ENCODE measurements at regions not wholly inside any gene's neighbourhood (a gene's known extent, or its start where the extent isn't known, plus 50 kb on each side); places are given as distances from the start of the nearest gene placed in this dataset.

GRCh38 chr2:185441486-185442005 lies 297.1 kb upstream of the FSIP2 start:
- no peak overlapping the region for H3K27ac ChIP-seq (ENCODE audit: insufficient read depth, low read length)
- H3K4me1 ChIP-seq (ENCODE audit: control insufficient read depth, extremely low read depth, insufficient read depth, low read length) = no peaks in the 10 kb centered on the region
- no peak overlapping the region for H3K4me3 ChIP-seq (replicated peaks in 1 of 4; ENCODE audit: control extremely low read depth in 1 of 4, insufficient read depth in 1 of 4, low read depth in 3 of 4, low read length in 4 of 4)
- no peaks in the 10 kb centered on the region for H3K9me3 ChIP-seq (ENCODE audit: control insufficient read depth, insufficient read depth, low read depth, low read length)
- no peaks in the 10 kb centered on the region for H3K27me3 ChIP-seq (ENCODE audit: control insufficient read depth, insufficient read depth, low read length)
- H3K79me2 ChIP-seq (ENCODE audit: control insufficient read depth, insufficient read depth, low read length) = no peaks in the 10 kb centered on the region
- no peaks in the 10 kb centered on the region for H4K20me1 ChIP-seq (ENCODE audit: control insufficient read depth, extremely low read depth, insufficient read depth, low read length)
- no peak for DNase-seq (ENCODE audit: low read depth in 2 of 2)
- no peak overlapping the region for H3K9ac ChIP-seq (ENCODE audit: insufficient read depth, low read length)
- H3K36me3 ChIP-seq (ENCODE audit: control insufficient read depth, insufficient read depth, low read length) = no peaks in the 10 kb centered on the region
- H2AFZ ChIP-seq (ENCODE audit: low read length) = no peak overlapping the region
- TF ChIP-seq EZH2 (IDR thresholded peaks at IDR 0.05; ENCODE audit: low read length, missing control alignments) = no peak
- no peak for TF ChIP-seq CTCF (conservative IDR thresholded peaks at IDR 0.05 in 1 of 2, IDR thresholded peaks at IDR 0.05 in 1 of 2; ENCODE audit: low read depth in 1 of 2, low read length in 2 of 2)
- H3K4me2 ChIP-seq (ENCODE audit: extremely low read depth, insufficient read depth, low read length) = no peak overlapping the region

GRCh38 chr2:185456517-185456916 lies 282.1 kb upstream of the FSIP2 start:
- H3K79me2 ChIP-seq (ENCODE audit: control insufficient read depth, insufficient read depth, low read length) = no peaks in the 10 kb centered on the region
- no peak overlapping the region for H3K9ac ChIP-seq (ENCODE audit: insufficient read depth, low read length)
- no peaks in the 10 kb centered on the region for H4K20me1 ChIP-seq (ENCODE audit: control insufficient read depth, extremely low read depth, insufficient read depth, low read length)
- peak; percentile 25 to 96 for DNase-seq (ENCODE audit: low read depth in 2 of 2)
- H2AFZ ChIP-seq (ENCODE audit: low read length) = no peak overlapping the region
- no peaks in the 10 kb centered on the region for H3K36me3 ChIP-seq (ENCODE audit: control insufficient read depth, insufficient read depth, low read length)
- no peak overlapping the region for H3K27ac ChIP-seq (ENCODE audit: insufficient read depth, low read length)
- H3K27me3 ChIP-seq (ENCODE audit: control insufficient read depth, insufficient read depth, low read length) = no peaks in the 10 kb centered on the region
- no peak overlapping the region for H3K4me2 ChIP-seq (ENCODE audit: extremely low read depth, insufficient read depth, low read length)
- H3K4me1 ChIP-seq (ENCODE audit: control insufficient read depth, extremely low read depth, insufficient read depth, low read length) = no peaks in the 10 kb centered on the region
- no peak overlapping the region for H3K4me3 ChIP-seq (replicated peaks in 1 of 4; ENCODE audit: control extremely low read depth in 1 of 4, insufficient read depth in 1 of 4, low read depth in 3 of 4, low read length in 4 of 4)
- H3K9me3 ChIP-seq (ENCODE audit: control insufficient read depth, insufficient read depth, low read depth, low read length) = no peaks in the 10 kb centered on the region
- TF ChIP-seq EZH2 (IDR thresholded peaks at IDR 0.05; ENCODE audit: low read length, missing control alignments) (no peak), CTCF (conservative IDR thresholded peaks at IDR 0.05 in 1 of 2, IDR thresholded peaks at IDR 0.05 in 1 of 2; ENCODE audit: low read depth in 1 of 2, low read length in 2 of 2) (no peak)

GRCh38 chr2:185463481-185463880 lies 275.1 kb upstream of the FSIP2 start:
- DNase-seq (ENCODE audit: low read depth in 2 of 2) = no peak
- Histone ChIP-seq H3K79me2 (ENCODE audit: control insufficient read depth, insufficient read depth, low read length) (no peaks in the 10 kb centered on the region), H3K27ac (ENCODE audit: insufficient read depth, low read length) (no peak overlapping the region), H3K9ac (ENCODE audit: insufficient read depth, low read length) (no peak overlapping the region), H4K20me1 (ENCODE audit: control insufficient read depth, extremely low read depth, insufficient read depth, low read length) (no peaks in the 10 kb centered on the region), H3K4me1 (ENCODE audit: control insufficient read depth, extremely low read depth, insufficient read depth, low read length) (no peaks in the 10 kb centered on the region), H3K9me3 (ENCODE audit: control insufficient read depth, insufficient read depth, low read depth, low read length) (no peaks in the 10 kb centered on the region), H3K4me2 (ENCODE audit: extremely low read depth, insufficient read depth, low read length) (no peak overlapping the region), H2AFZ (ENCODE audit: low read length) (no peak overlapping the region), H3K4me3 (replicated peaks in 1 of 4; ENCODE audit: control extremely low read depth in 1 of 4, insufficient read depth in 1 of 4, low read depth in 3 of 4, low read length in 4 of 4) (no peak overlapping the region), H3K27me3 (ENCODE audit: control insufficient read depth, insufficient read depth, low read length) (no peaks in the 10 kb centered on the region), H3K36me3 (ENCODE audit: control insufficient read depth, insufficient read depth, low read length) (no peaks in the 10 kb centered on the region)
- TF ChIP-seq EZH2 (IDR thresholded peaks at IDR 0.05; ENCODE audit: low read length, missing control alignments) (no peak), CTCF (conservative IDR thresholded peaks at IDR 0.05 in 1 of 2, IDR thresholded peaks at IDR 0.05 in 1 of 2; ENCODE audit: low read depth in 1 of 2, low read length in 2 of 2) (no peak)
